H1 (cell line): ENCODE measurements at regions not wholly inside any gene's neighbourhood (a gene's known extent, or its start where the extent isn't known, plus 50 kb on each side); places are given as distances from the start of the nearest gene placed in this dataset.

Source experiments
- CTCF ChIA-PET: fragments of 300-600 bp; sonication (Branson Sonifier 250); formaldehyde crosslinking; loops from one replicate; lab custom pipeline; 2021; ENCODE audit not compliant: partially characterized antibody; lab: Charles Lee
- POLR2A ChIA-PET: fragments of 300-600 bp; sonication (Branson Sonifier 250); formaldehyde crosslinking; loops from one replicate; lab custom pipeline; 2021; ENCODE audit warnings: inconsistent platforms; ENCODE audit not compliant: partially characterized antibody; lab: Charles Lee
- DNase-seq, 2 experiments: peaks; one replicate each; pipeline versions ENCODE4 v3.0.0 to v3.0.0-alpha.2; 2010 to 2022; ENCODE audit warnings: low spot score in 2 of 2, low read depth in 1 of 2, mixed read lengths in 1 of 2
- FAIRE-seq: peaks from 2 replicates; lab custom pipeline; 2011; peaks lifted over from hg19 to GRCh38; lab: Jason Lieb, UNC
- H2AFZ ChIP-seq: 2 replicates; pipeline ENCODE4 v1.8.1; 2012; ENCODE audit warnings: low read length, inconsistent platforms
- H2AK5ac ChIP-seq: 2 replicates; pipeline ENCODE4 v1.6.1; 2013; ENCODE audit warnings: low read depth, low read length
- H2BK120ac ChIP-seq: replicated peaks from 2 replicates; pipeline ENCODE3; 2013; ENCODE audit warnings: low read depth, low read length, inconsistent platforms
- H2BK12ac ChIP-seq: 2 replicates; pipeline ENCODE4 v1.6.1; 2013; ENCODE audit warnings: low read depth, low read length
- H2BK15ac ChIP-seq: 2 replicates; pipeline ENCODE4 v1.6.1; 2013; ENCODE audit warnings: low read length
- H2BK20ac ChIP-seq: 2 replicates; pipeline ENCODE4 v1.6.1; 2013; ENCODE audit warnings: low read length
- H2BK5ac ChIP-seq: 2 replicates; pipeline ENCODE4 v1.6.1; 2013; ENCODE audit warnings: low read depth, low read length
- H3K14ac ChIP-seq: 2 replicates; pipeline ENCODE4 v1.6.1; 2013; ENCODE audit warnings: inconsistent platforms; ENCODE audit not compliant: insufficient read length
- H3K18ac ChIP-seq: 2 replicates; pipeline ENCODE4 v1.6.1; 2013; ENCODE audit warnings: low read length; ENCODE audit errors: extremely low read depth
- H3K23ac ChIP-seq: 2 replicates; pipeline ENCODE4 v1.6.1; 2013; ENCODE audit warnings: inconsistent platforms; ENCODE audit not compliant: insufficient read length
- H3K23me2 ChIP-seq: 2 replicates; pipeline ENCODE4 v1.6.1; 2013; ENCODE audit warnings: low read depth, low read length
- H3K27ac ChIP-seq: 2 replicates; pipeline ENCODE4 v1.6.1; 2011; ENCODE audit warnings: low read depth, low read length, inconsistent platforms
- H3K27me3 ChIP-seq, 4 experiments: replicated peaks in 1 of 4; 1 replicate in 1 of 4; 2 replicates in 3 of 4; pipeline versions ENCODE4 v1.6.1 to v1.8.1; 2011 to 2013; ENCODE audit warnings: low read length in 3 of 4, mild to moderate bottlenecking in 3 of 4, inconsistent platforms in 2 of 4, mixed read lengths in 2 of 4, moderate library complexity in 1 of 4; ENCODE audit not compliant: control insufficient read depth in 3 of 4, insufficient read depth in 3 of 4; ENCODE audit errors: extremely low read depth in 1 of 4
- H3K36me3 ChIP-seq, 4 experiments: 2 replicates each; pipeline versions ENCODE4 v1.6.1 to v1.8.1; 2011 to 2013; ENCODE audit warnings: mild to moderate bottlenecking in 4 of 4, low read length in 3 of 4, moderate library complexity in 2 of 4, control low read depth in 1 of 4, inconsistent platforms in 1 of 4; ENCODE audit not compliant: insufficient read depth in 4 of 4, control insufficient read depth in 2 of 4
- H3K4ac ChIP-seq: replicated peaks from 2 replicates; pipeline ENCODE3; 2013; ENCODE audit warnings: low read length, low read depth, mixed read lengths, inconsistent platforms; ENCODE audit not compliant: insufficient read length
- H3K4me1 ChIP-seq, 4 experiments: replicated peaks in 1 of 4; 1 replicate in 1 of 4; 2 replicates in 3 of 4; pipeline versions ENCODE4 v1.6.1 to v1.8.1; 2011 to 2013; ENCODE audit warnings: low read length in 3 of 4, inconsistent platforms in 2 of 4, mixed read lengths in 1 of 4; ENCODE audit not compliant: insufficient read depth in 4 of 4, control insufficient read depth in 3 of 4
- H3K4me2 ChIP-seq, 2 experiments: 2 replicates each; pipeline versions ENCODE4 v1.6.1 to v1.8.1; 2011 to 2013; ENCODE audit warnings: low read depth in 2 of 2, low read length in 2 of 2, control low read depth in 1 of 2, inconsistent platforms in 1 of 2, mild to moderate bottlenecking in 1 of 2; ENCODE audit not compliant: insufficient read depth in 1 of 2
- H3K4me3 ChIP-seq, 4 experiments: fragments of 200-600, 300-600 bp in 1 of 4; sonication (generic), shearing (Covaris generic), sonication (Bioruptor Twin) in 1 of 4; 2 replicates each; pipeline versions ENCODE4 v1.5.1 to v1.8.1; 2011 to 2016; ENCODE audit warnings: low read length in 4 of 4, low read depth in 3 of 4, control low read depth in 2 of 4, inconsistent platforms in 2 of 4, mild to moderate bottlenecking in 2 of 4, mixed read lengths in 1 of 4, moderate library complexity in 1 of 4; ENCODE audit not compliant: insufficient read depth in 2 of 4; ENCODE audit errors: extremely low read depth in 1 of 4
- H3K56ac ChIP-seq: replicated peaks from 2 replicates; pipeline ENCODE3; 2013; ENCODE audit warnings: low read depth, mild to moderate bottlenecking, mixed read lengths, low read length, inconsistent platforms; ENCODE audit not compliant: insufficient read length
- H3K79me1 ChIP-seq: 2 replicates; pipeline ENCODE4 v1.6.1; 2013; ENCODE audit warnings: low read depth, low read length, control low read depth
- H3K79me2 ChIP-seq, 2 experiments: 2 replicates each; pipeline versions ENCODE4 v1.6.1 to v1.8.1; 2012 to 2013; ENCODE audit warnings: low read length in 2 of 2, mild to moderate bottlenecking in 2 of 2, inconsistent platforms in 1 of 2; ENCODE audit not compliant: insufficient read depth in 2 of 2, control insufficient read depth in 1 of 2
- H3K9ac ChIP-seq, 4 experiments: replicated peaks in 1 of 4; 1 replicate in 1 of 4; 2 replicates in 3 of 4; pipeline versions ENCODE4 v1.6.1 to v1.8.1; 2011 to 2013; ENCODE audit warnings: low read depth in 3 of 4, low read length in 3 of 4, control low read depth in 2 of 4, mild to moderate bottlenecking in 2 of 4, moderate library complexity in 2 of 4, inconsistent platforms in 1 of 4; ENCODE audit errors: extremely low read depth in 1 of 4
- H3K9me3 ChIP-seq, 2 experiments: 2 replicates each; pipeline versions ENCODE4 v1.6.1 to v1.8.1; 2012 to 2013; ENCODE audit warnings: mild to moderate bottlenecking in 2 of 2, moderate library complexity in 2 of 2, control low read depth in 1 of 2, inconsistent platforms in 1 of 2, low read depth in 1 of 2, low read length in 1 of 2, mixed read lengths in 1 of 2; ENCODE audit not compliant: insufficient read depth in 2 of 2
- H4K20me1 ChIP-seq, 2 experiments: replicated peaks in 1 of 2; 2 replicates each; pipeline versions ENCODE3 to v1.8.1; 2011 to 2013; ENCODE audit warnings: inconsistent platforms in 2 of 2, low read length in 2 of 2, mild to moderate bottlenecking in 1 of 2; ENCODE audit not compliant: insufficient read depth in 2 of 2, control insufficient read depth in 1 of 2
- H4K5ac ChIP-seq: 2 replicates; pipeline ENCODE4 v1.6.1; 2013; ENCODE audit warnings: low read length, low read depth, mixed read lengths, inconsistent platforms; ENCODE audit not compliant: insufficient read length
- H4K8ac ChIP-seq: 2 replicates; pipeline ENCODE4 v1.8.0; 2013; ENCODE audit warnings: mild to moderate bottlenecking, moderate library complexity, low read length, inconsistent platforms; ENCODE audit not compliant: insufficient read depth; ENCODE audit errors: extremely low read depth
- H4K91ac ChIP-seq: replicated peaks from 2 replicates; pipeline ENCODE3; 2013; ENCODE audit warnings: low read length, mixed read lengths, inconsistent platforms; ENCODE audit not compliant: insufficient read length
- ATF2 ChIP-seq: IDR thresholded peaks from 2 replicates; pipeline ENCODE4 v1.6.1; 2012; ENCODE audit warnings: low read length, inconsistent platforms
- CHD2 ChIP-seq: IDR thresholded peaks from 2 replicates; pipeline ENCODE4 v1.6.1; 2012; ENCODE audit warnings: low read length, improper control_type of control experiment
- CTBP2 ChIP-seq: IDR thresholded peaks from 2 replicates; pipeline ENCODE4 v1.7.0; 2011; ENCODE audit warnings: borderline replicate concordance, mild to moderate bottlenecking, moderate library complexity, mixed read lengths, low read length; ENCODE audit not compliant: insufficient read depth, insufficient read length
- EP300 ChIP-seq, 2 experiments: IDR thresholded peaks; 1 replicate in 1 of 2; 2 replicates in 1 of 2; pipeline ENCODE4 v1.6.1; 2011 to 2012; ENCODE audit warnings: low read depth in 2 of 2, low read length in 2 of 2, mild to moderate bottlenecking in 2 of 2, borderline replicate concordance in 1 of 2, inconsistent platforms in 1 of 2, moderate library complexity in 1 of 2
- MAX ChIP-seq: IDR thresholded peaks from 2 replicates; pipeline ENCODE4 v1.6.1; 2012; ENCODE audit warnings: inconsistent platforms
- POU5F1 ChIP-seq: IDR thresholded peaks from 2 replicates; pipeline ENCODE4 v1.6.1; 2011; ENCODE audit warnings: low read depth, mild to moderate bottlenecking, low read length, moderate library complexity
- RAD21 ChIP-seq, 2 experiments: IDR thresholded peaks in 1 of 2; conservative IDR thresholded peaks in 1 of 2; 2 replicates each; pipeline ENCODE4 v1.6.1; 2011; ENCODE audit warnings: low read depth in 2 of 2, low read length in 2 of 2, improper control_type of control experiment in 1 of 2, inconsistent platforms in 1 of 2, mild to moderate bottlenecking in 1 of 2, moderate library complexity in 1 of 2
- RNF2 ChIP-seq: fragments of 200-900, 300-1000 bp; sonication (generic); IDR thresholded peaks from 2 replicates; pipeline ENCODE4 v1.7.1; 2016; ENCODE audit warnings: borderline replicate concordance, low read depth, mild to moderate bottlenecking, antibody characterized with exemption, low read length; ENCODE audit not compliant: poor library complexity, severe bottlenecking; ENCODE audit errors: missing control alignments
- SP1 ChIP-seq: IDR thresholded peaks from 2 replicates; pipeline ENCODE4 v1.6.1; 2011; ENCODE audit warnings: low read depth, low read length
- SP4 ChIP-seq: IDR thresholded peaks from 2 replicates; pipeline ENCODE4 v1.6.1; 2012; ENCODE audit warnings: low read length, inconsistent platforms
- TAF7 ChIP-seq: optimal IDR thresholded peaks from 2 replicates; pipeline ENCODE3; 2011; ENCODE audit warnings: low read depth, mild to moderate bottlenecking, inconsistent platforms, low read length, moderate library complexity, borderline replicate concordance
- TCF12 ChIP-seq: IDR thresholded peaks from 2 replicates; pipeline ENCODE4 v1.6.1; 2011; ENCODE audit warnings: low read depth, mild to moderate bottlenecking, low read length
- WGBS, 2 experiments: shearing (Covaris generic) in 1 of 2; methylation state at CpG; one replicate each; pipeline versions ENCODE4 v1.1.6 to v1.1.7; 2013 to 2015; ENCODE audit warnings: low lambda C conversion rate in 2 of 2, mixed read lengths in 2 of 2, inconsistent platforms in 1 of 2, low coverage in 1 of 2, missing lambda C conversion rate in 1 of 2; ENCODE audit not compliant: insufficient replicate concordance in 2 of 2, insufficient coverage in 1 of 2, insufficient read length in 1 of 2; ENCODE audit errors: extremely low coverage in 1 of 2, missing lambda C conversion rate in 1 of 2; 5-methylcytosine and 5-hydroxymethylcytosine counted together

GRCh38 chr2:82525744-82526143, 1933.3 kb downstream of the SUCLG1 start:
- Histone ChIP-seq H4K91ac (no peak overlapping the region), H2BK5ac (no peak overlapping the region), H2BK20ac (no peak overlapping the region), H3K18ac (no peak overlapping the region), H2BK12ac (no peak overlapping the region), H4K8ac (no peak overlapping the region), H3K4ac (no peak overlapping the region), H3K56ac (no peak overlapping the region), H3K27me3 (no peaks in the 10 kb centered on the region), H2BK120ac (no peak overlapping the region), H3K23me2 (no peaks in the 10 kb centered on the region), H4K5ac (no peak overlapping the region), H2AFZ (no peak overlapping the region), H3K4me2 (no peak overlapping the region), H3K79me2 (no peaks in the 10 kb centered on the region), H2AK5ac (no peak overlapping the region), H3K79me1 (no peaks in the 10 kb centered on the region), H3K27ac (no peak overlapping the region), H2BK15ac (no peak overlapping the region), H3K9ac (no peak overlapping the region), H3K23ac (no peak overlapping the region), H3K4me1 (no peaks in the 10 kb centered on the region), H3K36me3 (no peaks in the 10 kb centered on the region), H3K9me3 (no peaks in the 10 kb centered on the region), H3K4me3 (no peak overlapping the region), H3K14ac (no peak overlapping the region), H4K20me1 (no peaks in the 10 kb centered on the region)
- 98% methylated on average over 8 of the region's 8 CpGs; no CpG with 5 or more reads in 1 of the 2 experiments for WGBS, 2 experiments
- CTCF ChIA-PET: no interaction called here
- FAIRE-seq: no peak
- DNase-seq: no peak
- POLR2A ChIA-PET: no interaction called here
- TF ChIP-seq RAD21 (IDR thresholded peaks at IDR 0.05 in 1 of 2, conservative IDR thresholded peaks at IDR 0.05 in 1 of 2; ENCODE audit: low read depth in 2 of 2, low read length in 2 of 2) (no peak), POU5F1 (no peak), SP1 (no peak), SP4 (no peak), TAF7 (no peak), ATF2 (no peak), CTBP2 (no peak), RNF2 (no peak), CHD2 (no peak), TCF12 (no peak), MAX (no peak), EP300 (IDR thresholded peaks at IDR 0.05; ENCODE audit: borderline replicate concordance in 1 of 2, low read depth in 2 of 2, low read length in 2 of 2) (no peak)
